Neural crest cell (in vitro differentiated cells): ENCODE measurements at regions not wholly inside any gene's neighbourhood (a gene's known extent, or its start where the extent isn't known, plus 50 kb on each side); places are given as distances from the start of the nearest gene placed in this dataset.
"Not testable (repeated sequence)": the region's sequence is repeated elsewhere in the genome, so short reads cannot be mapped to it uniquely, and the experiment has no call there.

ENCODE experiments used
- DNase-seq: peaks from one replicate; pipeline ENCODE4 v3.0.0; 2021; ENCODE audit warnings: low read depth, mixed read lengths, low spot score
- H3K27ac Mint-ChIP-seq: one replicate; pipeline ENCODE4 v1.8.0; 2021; ENCODE audit warnings: mild to moderate bottlenecking, mixed read lengths; ENCODE audit not compliant: unreplicated experiment
- H3K27me3 Mint-ChIP-seq: 2 replicates; pipeline ENCODE4 v1.8.0; 2021; ENCODE audit warnings: low read depth, mild to moderate bottlenecking, mixed read lengths
- H3K36me3 Mint-ChIP-seq: 2 replicates; pipeline ENCODE4 v1.8.0; 2021; ENCODE audit warnings: low read depth, mild to moderate bottlenecking, mixed read lengths
- H3K4me1 Mint-ChIP-seq: 2 replicates; pipeline ENCODE4 v1.8.0; 2021; ENCODE audit warnings: mixed read lengths
- H3K4me3 Mint-ChIP-seq: one replicate; pipeline ENCODE4 v1.8.0; 2021; ENCODE audit warnings: mild to moderate bottlenecking, mixed read lengths
- H3K9me3 Mint-ChIP-seq: 2 replicates; pipeline ENCODE4 v1.8.0; 2021; ENCODE audit warnings: mixed read lengths
- TF ChIP-seq, protein P1 (sequence below): fragments of 200-600 bp; sonication (generic); conservative IDR thresholded peaks from 2 replicates; pipeline ENCODE4 v1.5.0; 2021; ENCODE audit warnings: antibody characterized with exemption, mild to moderate bottlenecking

DNA sequence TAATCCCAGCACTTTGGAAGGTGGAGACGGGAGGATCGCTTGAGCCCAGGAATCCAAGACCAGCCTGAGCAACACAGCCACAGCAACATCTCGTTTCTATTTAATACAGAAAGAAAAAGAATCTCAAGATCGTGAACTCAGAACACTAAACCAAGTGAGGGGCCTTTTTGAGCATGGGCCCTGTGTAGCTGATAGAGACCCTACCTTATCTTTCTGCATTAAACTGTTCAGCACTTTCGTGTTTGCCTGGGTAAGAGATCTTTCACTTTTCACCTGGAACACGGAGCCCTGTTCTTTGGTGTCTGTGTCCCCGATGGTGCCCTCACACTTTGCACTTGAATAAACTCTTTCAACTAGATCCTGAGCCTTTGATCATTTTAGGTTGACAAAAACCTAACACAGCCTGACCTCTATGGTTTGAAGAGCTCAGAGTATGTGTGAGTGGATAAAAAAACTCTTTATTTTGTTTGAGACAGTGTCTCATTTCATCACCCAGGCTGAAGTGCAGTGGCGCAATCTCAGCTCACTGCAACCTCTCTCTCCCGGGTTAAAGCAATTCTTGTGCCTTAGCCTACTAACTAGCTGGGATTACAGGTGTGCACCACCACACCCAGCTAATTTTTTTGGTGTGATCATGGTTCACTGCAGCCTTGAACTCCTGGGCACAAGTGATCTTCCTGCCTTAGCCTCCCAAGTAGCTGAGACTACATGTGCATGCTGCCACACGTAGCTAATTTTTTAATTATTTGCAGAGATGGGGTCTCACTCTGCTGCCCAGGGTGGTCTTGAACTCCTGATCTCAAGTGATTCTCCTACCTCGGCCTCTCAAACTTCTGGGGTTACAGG lies 83.8 kb upstream of the GRIN2A start:
- DNase-seq = no peak
- no peak overlapping the region for H3K4me3 Mint-ChIP-seq
- no peaks in the 10 kb centered on the region for H3K4me1 Mint-ChIP-seq
- no peaks in the 10 kb centered on the region for H3K36me3 Mint-ChIP-seq
- TF ChIP-seq, protein P1, sequence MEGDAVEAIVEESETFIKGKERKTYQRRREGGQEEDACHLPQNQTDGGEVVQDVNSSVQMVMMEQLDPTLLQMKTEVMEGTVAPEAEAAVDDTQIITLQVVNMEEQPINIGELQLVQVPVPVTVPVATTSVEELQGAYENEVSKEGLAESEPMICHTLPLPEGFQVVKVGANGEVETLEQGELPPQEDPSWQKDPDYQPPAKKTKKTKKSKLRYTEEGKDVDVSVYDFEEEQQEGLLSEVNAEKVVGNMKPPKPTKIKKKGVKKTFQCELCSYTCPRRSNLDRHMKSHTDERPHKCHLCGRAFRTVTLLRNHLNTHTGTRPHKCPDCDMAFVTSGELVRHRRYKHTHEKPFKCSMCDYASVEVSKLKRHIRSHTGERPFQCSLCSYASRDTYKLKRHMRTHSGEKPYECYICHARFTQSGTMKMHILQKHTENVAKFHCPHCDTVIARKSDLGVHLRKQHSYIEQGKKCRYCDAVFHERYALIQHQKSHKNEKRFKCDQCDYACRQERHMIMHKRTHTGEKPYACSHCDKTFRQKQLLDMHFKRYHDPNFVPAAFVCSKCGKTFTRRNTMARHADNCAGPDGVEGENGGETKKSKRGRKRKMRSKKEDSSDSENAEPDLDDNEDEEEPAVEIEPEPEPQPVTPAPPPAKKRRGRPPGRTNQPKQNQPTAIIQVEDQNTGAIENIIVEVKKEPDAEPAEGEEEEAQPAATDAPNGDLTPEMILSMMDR = no peak
- no peaks in the 10 kb centered on the region for H3K9me3 Mint-ChIP-seq
- no peaks in the 10 kb centered on the region for H3K27me3 Mint-ChIP-seq
- no peak overlapping the region for H3K27ac Mint-ChIP-seq

DNA sequence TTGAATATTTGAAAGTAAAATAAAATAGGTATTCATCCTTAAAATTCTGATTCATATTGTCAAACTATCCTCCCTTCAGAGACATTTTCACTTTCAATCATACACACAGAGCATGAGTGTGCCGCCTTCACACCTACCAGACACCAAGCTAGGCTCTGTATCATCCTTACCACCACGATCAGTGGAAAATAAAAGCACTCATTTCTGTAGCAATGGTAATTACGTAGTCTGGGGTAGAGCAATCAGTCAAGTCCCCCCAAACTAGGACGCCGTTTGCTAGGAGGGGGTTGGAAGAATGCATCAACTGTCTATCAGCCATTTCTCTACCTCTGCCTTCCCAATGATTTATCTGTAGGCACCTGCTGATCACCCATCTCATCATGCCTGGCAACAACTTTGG lies 84.6 kb upstream of the GRIN2A start:
- H3K4me1 Mint-ChIP-seq = no peaks in the 10 kb centered on the region
- peak overlapping the region; percentile 93 for H3K27ac Mint-ChIP-seq
- H3K36me3 Mint-ChIP-seq = no peaks in the 10 kb centered on the region
- H3K9me3 Mint-ChIP-seq = no peaks in the 10 kb centered on the region
- TF ChIP-seq, protein P1 = no peak
- no peak overlapping the region for H3K4me3 Mint-ChIP-seq
- H3K27me3 Mint-ChIP-seq = no peaks in the 10 kb centered on the region
- no peak for DNase-seq

DNA sequence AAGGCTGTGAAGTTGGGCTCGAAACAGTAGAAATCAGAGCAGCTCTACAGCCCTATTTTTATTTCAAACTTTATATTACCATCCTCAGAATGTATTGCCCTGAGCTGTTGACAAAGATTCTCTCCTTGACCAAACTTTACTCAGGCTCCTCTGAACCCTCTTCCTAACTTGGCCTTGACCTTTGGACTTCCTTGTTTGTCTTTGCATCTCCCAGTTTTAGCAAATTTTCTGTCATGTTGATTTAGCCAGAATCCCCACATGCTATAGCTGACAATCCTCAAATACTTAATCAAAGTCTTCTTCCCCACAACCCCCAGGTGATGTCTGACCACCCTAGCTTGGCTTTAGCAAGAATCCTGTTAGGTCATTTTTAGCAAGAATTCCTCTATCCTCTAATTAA lies 87.4 kb upstream of the GRIN2A start:
- DNase-seq = no peak
- Mint-ChIP-seq H3K27ac (no peak overlapping the region), H3K4me3 (no peak overlapping the region), H3K9me3 (no peaks in the 10 kb centered on the region), H3K36me3 (no peaks in the 10 kb centered on the region), H3K4me1 (no peaks in the 10 kb centered on the region), H3K27me3 (no peaks in the 10 kb centered on the region)
- TF ChIP-seq, protein P1 = no peak

DNA sequence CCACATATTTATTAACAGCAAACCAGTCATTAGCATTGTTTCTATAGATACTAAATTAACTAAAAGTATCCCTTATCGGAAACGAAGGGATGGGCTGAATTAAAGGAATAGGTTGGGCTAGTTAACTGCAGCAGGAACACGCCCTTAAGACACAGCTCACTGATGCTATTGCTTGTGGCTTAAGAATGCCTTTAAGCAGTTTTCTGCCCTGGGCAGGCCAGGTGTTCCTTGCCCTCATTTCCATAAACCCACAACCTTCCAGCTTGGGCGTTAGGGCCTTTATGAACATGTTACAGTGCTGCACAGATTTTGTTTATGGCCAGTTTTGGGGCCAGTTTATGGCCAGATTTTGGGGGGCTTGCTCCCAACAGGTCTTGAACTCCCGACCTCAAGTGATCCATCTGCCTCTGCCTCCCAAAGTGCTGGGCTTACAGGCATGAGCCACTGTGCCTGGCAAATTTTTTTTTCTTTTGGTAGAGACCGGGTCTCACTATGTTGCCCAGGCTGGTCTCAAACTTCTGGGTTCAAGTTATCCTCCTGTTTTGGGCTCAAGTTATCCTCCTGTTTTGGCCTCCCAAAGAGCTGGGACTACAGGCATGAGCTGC lies 90.1 kb upstream of the GRIN2A start:
- not testable (repeated sequence) for DNase-seq, H3K9me3 Mint-ChIP-seq, H3K27ac Mint-ChIP-seq, H3K4me1 Mint-ChIP-seq, H3K4me3 Mint-ChIP-seq, H3K36me3 Mint-ChIP-seq, H3K27me3 Mint-ChIP-seq

DNA sequence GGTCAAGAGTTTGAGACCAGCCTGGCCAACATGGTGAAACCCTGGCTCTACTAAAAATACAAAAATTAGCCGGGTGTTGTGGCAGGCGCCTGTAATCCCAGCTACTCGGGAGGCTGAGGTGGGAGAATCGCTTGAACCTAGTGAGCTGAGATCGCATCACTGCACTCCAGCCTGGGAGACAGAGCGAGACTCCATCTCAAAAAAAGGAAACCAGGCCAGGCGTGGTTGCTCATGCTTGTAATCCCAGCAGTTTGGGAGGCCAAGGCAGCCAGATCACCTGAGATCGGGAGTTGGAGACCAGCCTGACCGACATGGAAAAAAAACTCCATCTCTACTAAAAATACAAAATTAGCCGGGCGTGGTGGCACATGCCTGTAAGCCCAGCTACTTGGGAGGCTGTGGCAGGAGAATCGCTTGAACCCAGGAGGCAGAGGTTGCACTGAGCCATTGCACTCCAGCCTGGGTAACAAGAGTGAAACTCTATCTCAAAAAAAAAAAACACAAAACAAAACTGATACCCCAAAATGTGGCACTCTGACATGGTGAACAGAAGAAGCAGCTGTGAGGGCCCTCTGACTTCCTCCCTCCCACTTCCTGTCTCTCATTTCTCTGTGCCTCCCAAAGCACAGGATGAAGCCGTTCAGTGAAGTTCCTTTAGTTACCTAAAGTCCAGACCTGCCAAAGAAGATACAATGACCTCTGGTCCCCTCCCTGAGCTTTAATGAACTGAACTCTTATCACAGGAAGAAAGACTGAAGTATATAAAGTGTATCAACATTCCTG lies 93.2 kb upstream of the GRIN2A start:
- not testable (repeated sequence) for DNase-seq, H3K9me3 Mint-ChIP-seq, H3K4me3 Mint-ChIP-seq, H3K27ac Mint-ChIP-seq, H3K36me3 Mint-ChIP-seq, H3K4me1 Mint-ChIP-seq, H3K27me3 Mint-ChIP-seq

DNA sequence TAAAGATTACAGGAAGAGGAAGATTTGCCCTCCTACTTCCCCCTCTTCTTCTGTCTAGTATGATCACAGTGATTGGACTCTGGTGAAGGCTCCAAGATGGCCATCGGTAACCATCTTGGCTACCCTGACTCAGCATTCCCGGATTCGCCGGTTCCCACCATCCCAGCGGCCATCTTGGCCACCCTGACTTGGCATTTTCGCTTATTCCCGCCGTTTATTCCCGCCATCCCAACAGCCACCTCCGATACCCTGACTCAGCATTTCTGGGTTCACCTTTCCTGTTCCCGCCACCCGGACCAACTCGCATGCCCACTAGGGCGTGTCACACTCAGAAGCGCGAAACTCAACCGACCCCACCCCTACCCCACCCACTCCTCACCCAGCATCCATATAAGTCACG lies 95.4 kb upstream of the GRIN2A start:
- Mint-ChIP-seq H3K27me3 (no peaks in the 10 kb centered on the region), H3K4me1 (no peaks in the 10 kb centered on the region), H3K4me3 (no peak overlapping the region), H3K36me3 (no peaks in the 10 kb centered on the region), H3K27ac (no peak overlapping the region), H3K9me3 (peaks cover 6% of the 10 kb centered on the region)
- no peak for DNase-seq
- TF ChIP-seq, protein P1 = no peak
